ENCODE measurements at regions not wholly inside any gene's neighbourhood (a gene's known extent, or its start where the extent isn't known, plus 50 kb on each side); places are given as distances from the start of the nearest gene placed in this dataset.

DNA sequence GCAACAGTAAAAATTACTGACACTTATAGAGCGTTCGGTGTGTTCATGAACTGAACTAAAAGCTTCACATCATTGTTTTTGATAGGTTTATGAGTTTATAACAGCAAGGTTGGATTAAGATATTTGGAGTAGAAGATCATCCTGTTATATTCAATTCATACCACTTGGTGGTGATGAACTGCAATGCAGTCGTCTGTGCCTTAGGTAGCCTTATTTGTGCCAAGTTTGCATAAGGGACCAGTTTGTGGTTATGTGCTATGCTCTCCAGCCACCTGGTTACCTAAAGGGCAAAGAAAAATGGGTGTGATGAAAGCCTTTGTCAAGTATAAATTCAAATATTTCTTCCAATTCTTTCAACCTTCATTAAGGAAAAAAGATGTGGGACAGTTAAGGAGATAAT is 150.9 kb upstream of the KCNH7 start:
- no peaks in the 10 kb centered on the region for H3K79me2 ChIP-seq (ENCODE audit: insufficient read depth, low read length)
- no peak overlapping the region for H3K4me2 ChIP-seq (ENCODE audit: low read length)
- no peak overlapping the region for H3K27ac ChIP-seq (ENCODE audit: low read depth, low read length, poor library complexity, severe bottlenecking)
- H2AFZ ChIP-seq (ENCODE audit: low read length): no peak overlapping the region
- H3K9me2 ChIP-seq (ENCODE audit: low read depth, low read length): no peaks in the 10 kb centered on the region
- H3F3A ChIP-seq (ENCODE audit: insufficient read depth, low read length): no peaks in the 10 kb centered on the region
- H3K36me3 ChIP-seq (ENCODE audit: insufficient read depth, low read length): no peaks in the 10 kb centered on the region
- no peaks in the 10 kb centered on the region for H3K4me1 ChIP-seq (ENCODE audit: insufficient read depth, low read length, severe bottlenecking)
- TF ChIP-seq EZH2 (IDR thresholded peaks at IDR 0.05; ENCODE audit: borderline replicate concordance, low read length): no peak
- no peak; the same call in 1 of the 2 replicates for TF ChIP-seq CTCF (IDR thresholded peaks at IDR 0.05; ENCODE audit: low read length)
- no peaks in the 10 kb centered on the region for H3K9me3 ChIP-seq (ENCODE audit: low read length)
- H3K4me3 ChIP-seq (ENCODE audit: low read depth, low read length, poor library complexity, severe bottlenecking): no peak overlapping the region
- no peak overlapping the region for H3K9ac ChIP-seq (ENCODE audit: low read length)
- H3K27me3 ChIP-seq (ENCODE audit: insufficient read depth, low read length): no peaks in the 10 kb centered on the region
- no peaks in the 10 kb centered on the region for H4K20me1 ChIP-seq (ENCODE audit: insufficient read depth, low read length)

GRCh38 chr2:162974771-162975170 is 136.2 kb upstream of the KCNH7 start:
- Histone ChIP-seq H3K9ac (ENCODE audit: low read length) (no peak overlapping the region), H3K27me3 (ENCODE audit: insufficient read depth, low read length) (no peaks in the 10 kb centered on the region), H3K9me3 (ENCODE audit: low read length) (no peaks in the 10 kb centered on the region), H3K36me3 (ENCODE audit: insufficient read depth, low read length) (no peaks in the 10 kb centered on the region), H2AFZ (ENCODE audit: low read length) (no peak overlapping the region), H3K27ac (ENCODE audit: low read depth, low read length, poor library complexity, severe bottlenecking) (no peak overlapping the region), H3K9me2 (ENCODE audit: low read depth, low read length) (no peaks in the 10 kb centered on the region), H4K20me1 (ENCODE audit: insufficient read depth, low read length) (no peaks in the 10 kb centered on the region), H3K4me2 (ENCODE audit: low read length) (no peak overlapping the region), H3K4me3 (ENCODE audit: low read depth, low read length, poor library complexity, severe bottlenecking) (no peak overlapping the region), H3K4me1 (ENCODE audit: insufficient read depth, low read length, severe bottlenecking) (no peaks in the 10 kb centered on the region), H3F3A (ENCODE audit: insufficient read depth, low read length) (no peaks in the 10 kb centered on the region), H3K79me2 (ENCODE audit: insufficient read depth, low read length) (no peaks in the 10 kb centered on the region)
- TF ChIP-seq EZH2 (IDR thresholded peaks at IDR 0.05; ENCODE audit: borderline replicate concordance, low read length) (no peak), CTCF (IDR thresholded peaks at IDR 0.05; ENCODE audit: low read length) (no peak)

GRCh38 chr2:162972383-162972782 is 133.8 kb upstream of the KCNH7 start:
- H3K4me2 ChIP-seq (ENCODE audit: low read length): no peak overlapping the region
- H3F3A ChIP-seq (ENCODE audit: insufficient read depth, low read length): no peaks in the 10 kb centered on the region
- H3K4me1 ChIP-seq (ENCODE audit: insufficient read depth, low read length, severe bottlenecking): no peaks in the 10 kb centered on the region
- no peaks in the 10 kb centered on the region for H3K9me3 ChIP-seq (ENCODE audit: low read length)
- H3K27ac ChIP-seq (ENCODE audit: low read depth, low read length, poor library complexity, severe bottlenecking): no peak overlapping the region
- no peak overlapping the region for H2AFZ ChIP-seq (ENCODE audit: low read length)
- H3K79me2 ChIP-seq (ENCODE audit: insufficient read depth, low read length): no peaks in the 10 kb centered on the region
- no peaks in the 10 kb centered on the region for H3K36me3 ChIP-seq (ENCODE audit: insufficient read depth, low read length)
- no peaks in the 10 kb centered on the region for H3K9me2 ChIP-seq (ENCODE audit: low read depth, low read length)
- TF ChIP-seq CTCF (IDR thresholded peaks at IDR 0.05; ENCODE audit: low read length) (no peak), EZH2 (IDR thresholded peaks at IDR 0.05; ENCODE audit: borderline replicate concordance, low read length) (no peak)
- H3K27me3 ChIP-seq (ENCODE audit: insufficient read depth, low read length): no peaks in the 10 kb centered on the region
- H4K20me1 ChIP-seq (ENCODE audit: insufficient read depth, low read length): no peaks in the 10 kb centered on the region
- H3K9ac ChIP-seq (ENCODE audit: low read length): no peak overlapping the region
- no peak overlapping the region for H3K4me3 ChIP-seq (ENCODE audit: low read depth, low read length, poor library complexity, severe bottlenecking)

All from OCI-LY1 (cell line).